Smooth muscle cell (in vitro differentiated cells): ENCODE measurements at regions not wholly inside any gene's neighbourhood (a gene's known extent, or its start where the extent isn't known, plus 50 kb on each side); places are given as distances from the start of the nearest gene placed in this dataset.

Experiments
- DNase-seq: peaks from one replicate; lab custom pipeline; 2025; ENCODE audit not compliant: unreplicated experiment; lab: John Stamatoyannopoulos, UW
- H2AFZ ChIP-seq: fragments of 200-600 bp; sonication (generic); 2 replicates; pipeline ENCODE4 v1.6.0; 2016; ENCODE audit warnings: antibody characterized with exemption, low read depth, mild to moderate bottlenecking
- H3F3A ChIP-seq: fragments of 200-600 bp; sonication (generic); 2 replicates; pipeline ENCODE4 v1.6.0; 2017; ENCODE audit warnings: antibody characterized with exemption, low read depth
- H3K27ac ChIP-seq: fragments of 200-600 bp; sonication (generic); 2 replicates; pipeline ENCODE4 v1.5.1; 2016; ENCODE audit warnings: low read depth, mild to moderate bottlenecking
- H3K27me3 ChIP-seq: fragments of 200-600 bp; sonication (generic); 2 replicates; pipeline ENCODE4 v1.6.1; 2016; ENCODE audit warnings: low read depth, mild to moderate bottlenecking
- H3K36me3 ChIP-seq: fragments of 200-600 bp; sonication (generic); 2 replicates; pipeline ENCODE4 v1.5.1; 2016; ENCODE audit warnings: low read depth
- H3K4me1 ChIP-seq: fragments of 200-600 bp; sonication (generic); 2 replicates; pipeline ENCODE4 v1.5.1; 2016; ENCODE audit warnings: low read depth
- H3K4me2 ChIP-seq: fragments of 200-600 bp; sonication (generic); 2 replicates; pipeline ENCODE4 v1.6.0; 2016; ENCODE audit warnings: mild to moderate bottlenecking
- H3K4me3 ChIP-seq: fragments of 200-600 bp; sonication (generic); 2 replicates; pipeline ENCODE4 v1.5.1; 2016; ENCODE audit warnings: mild to moderate bottlenecking
- H3K79me2 ChIP-seq: fragments of 200-600 bp; sonication (generic); 2 replicates; pipeline ENCODE4 v1.6.0; 2016; ENCODE audit warnings: low read depth, mild to moderate bottlenecking
- H3K9ac ChIP-seq: fragments of 200-600 bp; sonication (generic); 2 replicates; pipeline ENCODE4 v1.6.0; 2016; ENCODE audit warnings: low read depth
- H3K9me3 ChIP-seq: fragments of 200-600 bp; sonication (generic); replicated peaks from 2 replicates; pipeline ENCODE4 v1.5.1; 2016; ENCODE audit warnings: low read depth
- H4K20me1 ChIP-seq: fragments of 200-600 bp; sonication (generic); 2 replicates; pipeline ENCODE4 v1.6.0; 2016; ENCODE audit warnings: low read depth
- WGBS: methylation state at CpG from one replicate; pipeline ENCODE4 v1.1.7; 2016; ENCODE audit warnings: low lambda C conversion rate; 5-methylcytosine and 5-hydroxymethylcytosine counted together
- TF ChIP-seq, protein P1 (sequence below): fragments of 200-600 bp; sonication (generic); IDR thresholded peaks from 2 replicates; pipeline ENCODE4 v1.5.1; 2017; ENCODE audit warnings: borderline replicate concordance, mild to moderate bottlenecking, antibody characterized with exemption; ENCODE audit not compliant: insufficient read depth, poor library complexity, severe bottlenecking

DNA sequence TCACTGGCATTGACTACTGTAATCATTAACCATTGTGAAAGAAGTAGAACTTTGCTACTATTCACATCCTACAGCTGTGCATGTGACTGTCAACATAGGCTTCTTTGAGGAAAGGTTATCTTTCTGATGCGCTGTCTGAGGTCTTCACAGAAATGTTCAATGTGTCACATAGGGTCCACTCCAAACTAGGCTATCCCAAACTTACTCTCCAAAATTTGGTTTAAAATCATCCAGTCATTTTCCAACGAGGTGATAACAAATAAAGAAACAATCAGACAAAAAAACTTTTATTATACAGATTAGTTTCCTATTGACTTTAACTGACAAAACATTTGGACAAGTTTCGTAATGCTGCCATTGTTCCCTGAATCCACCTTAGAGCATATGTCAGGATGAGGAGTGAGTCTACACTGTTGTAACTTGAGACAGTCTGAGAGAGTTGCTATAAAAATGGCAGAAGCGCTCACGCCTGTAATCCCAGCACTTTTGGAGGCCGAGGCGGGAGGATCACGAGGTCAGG, 511.6 kb downstream of the PLOD2 start:
- Histone ChIP-seq H3K4me3 (no peak overlapping the region), H3K27ac (no peak overlapping the region), H2AFZ (no peak overlapping the region), H3K36me3 (no peaks in the 10 kb centered on the region), H3K4me2 (no peak overlapping the region), H3K4me1 (no peaks in the 10 kb centered on the region), H3K79me2 (no peaks in the 10 kb centered on the region), H3F3A (no peaks in the 10 kb centered on the region), H3K9ac (no peak overlapping the region), H3K27me3 (no peaks in the 10 kb centered on the region), H4K20me1 (no peaks in the 10 kb centered on the region), H3K9me3 (no peaks in the 10 kb centered on the region)
- 99% methylated on average over 8 of the region's 8 CpGs for WGBS
- DNase-seq: no peak
- TF ChIP-seq, protein P1, sequence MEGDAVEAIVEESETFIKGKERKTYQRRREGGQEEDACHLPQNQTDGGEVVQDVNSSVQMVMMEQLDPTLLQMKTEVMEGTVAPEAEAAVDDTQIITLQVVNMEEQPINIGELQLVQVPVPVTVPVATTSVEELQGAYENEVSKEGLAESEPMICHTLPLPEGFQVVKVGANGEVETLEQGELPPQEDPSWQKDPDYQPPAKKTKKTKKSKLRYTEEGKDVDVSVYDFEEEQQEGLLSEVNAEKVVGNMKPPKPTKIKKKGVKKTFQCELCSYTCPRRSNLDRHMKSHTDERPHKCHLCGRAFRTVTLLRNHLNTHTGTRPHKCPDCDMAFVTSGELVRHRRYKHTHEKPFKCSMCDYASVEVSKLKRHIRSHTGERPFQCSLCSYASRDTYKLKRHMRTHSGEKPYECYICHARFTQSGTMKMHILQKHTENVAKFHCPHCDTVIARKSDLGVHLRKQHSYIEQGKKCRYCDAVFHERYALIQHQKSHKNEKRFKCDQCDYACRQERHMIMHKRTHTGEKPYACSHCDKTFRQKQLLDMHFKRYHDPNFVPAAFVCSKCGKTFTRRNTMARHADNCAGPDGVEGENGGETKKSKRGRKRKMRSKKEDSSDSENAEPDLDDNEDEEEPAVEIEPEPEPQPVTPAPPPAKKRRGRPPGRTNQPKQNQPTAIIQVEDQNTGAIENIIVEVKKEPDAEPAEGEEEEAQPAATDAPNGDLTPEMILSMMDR: no peak

DNA sequence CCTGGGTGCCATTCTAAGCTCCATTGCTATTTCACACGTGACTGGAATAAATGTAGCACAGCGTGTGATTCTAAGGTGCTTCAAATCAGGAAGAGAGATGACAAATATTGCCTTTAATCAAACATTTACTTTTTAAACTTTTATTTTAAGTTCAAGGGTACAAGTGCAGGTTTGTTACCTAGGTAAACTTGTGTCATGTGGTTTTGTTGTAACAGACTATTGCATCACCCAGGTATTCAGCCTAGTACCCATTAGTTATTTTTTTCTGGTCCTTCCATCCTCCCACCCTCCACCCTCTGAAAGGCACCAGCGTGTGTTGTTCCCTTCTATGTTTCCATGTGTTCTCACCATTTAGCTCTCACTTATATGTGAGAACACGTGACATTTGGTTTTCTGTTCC, 510.8 kb downstream of the PLOD2 start:
- TF ChIP-seq, protein P1: no peak
- H3K36me3 ChIP-seq: no peaks in the 10 kb centered on the region
- no peaks in the 10 kb centered on the region for H3K79me2 ChIP-seq
- no peaks in the 10 kb centered on the region for H3K4me1 ChIP-seq
- H3K9me3 ChIP-seq: no peaks in the 10 kb centered on the region
- H3K4me2 ChIP-seq: no peak overlapping the region
- H3K4me3 ChIP-seq: no peak overlapping the region
- H2AFZ ChIP-seq: no peak overlapping the region
- no peaks in the 10 kb centered on the region for H3F3A ChIP-seq
- 96% methylated on average over 4 of the region's 4 CpGs for WGBS
- H4K20me1 ChIP-seq: no peaks in the 10 kb centered on the region
- H3K27me3 ChIP-seq: no peaks in the 10 kb centered on the region
- H3K9ac ChIP-seq: no peak overlapping the region
- H3K27ac ChIP-seq: no peak overlapping the region
- DNase-seq: no peak

DNA sequence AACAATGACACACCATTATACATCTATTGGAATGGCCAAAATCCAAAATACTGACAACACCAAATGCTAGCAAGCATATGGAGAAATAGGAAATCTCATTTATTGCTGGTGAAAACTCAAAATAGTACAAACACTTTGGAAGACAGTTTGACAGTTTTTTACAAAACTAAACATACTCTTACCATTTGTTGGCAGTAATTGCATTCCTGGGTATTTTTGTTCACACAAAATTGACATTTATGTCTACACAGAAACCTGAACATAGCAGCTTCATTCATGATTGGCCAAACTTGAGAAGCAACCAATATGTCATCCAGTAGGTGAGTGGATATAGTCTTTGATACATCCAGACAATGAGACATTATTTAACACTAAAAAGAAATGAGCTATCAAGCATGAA, 489.9 kb downstream of the PLOD2 start:
- no peak overlapping the region for H3K4me3 ChIP-seq
- TF ChIP-seq, protein P1: no peak
- no peaks in the 10 kb centered on the region for H4K20me1 ChIP-seq
- no peaks in the 10 kb centered on the region for H3K79me2 ChIP-seq
- no peak overlapping the region for H3K4me2 ChIP-seq
- no peaks in the 10 kb centered on the region for H3K36me3 ChIP-seq
- H3K4me1 ChIP-seq: no peaks in the 10 kb centered on the region
- no peak overlapping the region for H2AFZ ChIP-seq
- H3K27me3 ChIP-seq: no peaks in the 10 kb centered on the region
- no peak overlapping the region for H3K27ac ChIP-seq
- no peak overlapping the region for H3K9ac ChIP-seq
- no peak for DNase-seq
- H3F3A ChIP-seq: no peaks in the 10 kb centered on the region
- H3K9me3 ChIP-seq: no peaks in the 10 kb centered on the region

DNA sequence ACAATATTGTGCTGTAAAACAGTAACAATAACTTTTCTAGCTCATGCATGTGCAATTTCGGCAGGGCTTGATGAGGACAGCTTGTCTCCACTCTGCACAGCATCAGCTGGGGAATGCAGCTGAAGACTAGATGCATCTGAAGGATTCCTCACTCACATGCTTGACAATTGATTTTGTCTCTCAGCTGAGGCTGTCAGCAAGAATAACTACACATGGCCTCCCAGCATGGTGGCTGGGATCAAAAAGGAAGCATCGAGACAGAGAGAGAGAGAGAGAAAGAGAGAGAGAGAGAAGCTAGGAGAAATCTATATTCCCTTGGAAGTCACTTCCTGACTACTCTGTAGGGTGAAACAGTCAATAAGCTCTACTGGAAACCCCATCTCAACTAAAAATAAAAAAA, 487.1 kb downstream of the PLOD2 start:
- Histone ChIP-seq H3K9me3 (no peaks in the 10 kb centered on the region), H3K27ac (no peak overlapping the region), H3K4me2 (no peak overlapping the region), H2AFZ (peak overlapping the region; percentile 70), H3K4me1 (no peaks in the 10 kb centered on the region), H3K9ac (no peak overlapping the region), H3K27me3 (no peaks in the 10 kb centered on the region), H3K4me3 (no peak overlapping the region), H3K79me2 (no peaks in the 10 kb centered on the region), H3K36me3 (no peaks in the 10 kb centered on the region), H3F3A (no peaks in the 10 kb centered on the region), H4K20me1 (no peaks in the 10 kb centered on the region)
- TF ChIP-seq, protein P1: no peak
- no peak for DNase-seq
- WGBS: 80% methylated on average over 2 of the region's 2 CpGs
